K562 (cell line): ENCODE measurements at regions not wholly inside any gene's neighbourhood (a gene's known extent, or its start where the extent isn't known, plus 50 kb on each side); places are given as distances from the start of the nearest gene placed in this dataset.

Experiments
- ARID2 ChIP-seq: fragments of 450-650 bp; IDR thresholded peaks from 2 replicates; pipeline ENCODE4 v1.6.1; 2017; ENCODE audit warnings: antibody characterized with exemption, mild to moderate bottlenecking
- BACH1 ChIP-seq: fragments of 200-800 bp; sonication (Bioruptor generic); IDR thresholded peaks from 2 replicates; pipeline ENCODE4 v1.6.1; 2016; ENCODE audit warnings: missing genetic modification characterization, missing compliant biosample characterization
- ELF2 ChIP-seq: fragments of 250-450 bp; sonication (Bioruptor Pico); IDR thresholded peaks from 2 replicates; pipeline ENCODE4 v1.5.0; 2021; ENCODE audit warnings: mild to moderate bottlenecking
- ESRRB ChIP-seq: fragments of 250-450 bp; sonication (Bioruptor Pico); IDR thresholded peaks from 2 replicates; pipeline ENCODE4 v1.5.0; 2020; ENCODE audit warnings: mild to moderate bottlenecking, moderate library complexity, borderline replicate concordance
- HDAC2 ChIP-seq: fragments of 450-650 bp; IDR thresholded peaks from 2 replicates; pipeline ENCODE4 v1.6.1; 2016; ENCODE audit warnings: mild to moderate bottlenecking
- HNRNPH1 ChIP-seq: fragments of 200-400 bp; formaldehyde crosslinking; optimal IDR thresholded peaks from 2 replicates; pipeline ENCODE3; 2017; ENCODE audit warnings: low read depth, mild to moderate bottlenecking, low read length, moderate library complexity
- MAZ ChIP-seq, 2 experiments: fragments of 450-650 bp in 1 of 2; sonication (generic) in 1 of 2; formaldehyde crosslinking; IDR thresholded peaks in 1 of 2; conservative IDR thresholded peaks in 1 of 2; 2 replicates each; pipeline versions ENCODE4 v1.4.0 to v1.5.0; 2020; ENCODE audit warnings: mild to moderate bottlenecking in 1 of 2, missing genetic modification reagents in 1 of 2
- NCOA1 ChIP-seq: fragments of 450-650 bp; IDR thresholded peaks from 2 replicates; pipeline ENCODE4 v1.6.1; 2016; ENCODE audit warnings: low read depth
- NONO ChIP-seq, 2 experiments: fragments of 200-400 bp in 1 of 2; fragments of 450-650 bp in 1 of 2; formaldehyde crosslinking in 1 of 2; IDR thresholded peaks; 2 replicates each; pipeline ENCODE4 v1.6.1; 2017; ENCODE audit warnings: low read depth in 2 of 2, mild to moderate bottlenecking in 2 of 2, moderate library complexity in 2 of 2, low read length in 1 of 2
- PBX2 ChIP-seq, 2 experiments: IDR thresholded peaks in 1 of 2; conservative IDR thresholded peaks in 1 of 2; 2 replicates each; pipeline ENCODE4 v1.6.1; 2016; ENCODE audit warnings: low read depth in 2 of 2, mild to moderate bottlenecking in 1 of 2, missing compliant biosample characterization in 1 of 2, missing genetic modification characterization in 1 of 2, moderate library complexity in 1 of 2
- PTBP1 ChIP-seq: fragments of 200-400 bp; formaldehyde crosslinking; IDR thresholded peaks from 2 replicates; pipeline ENCODE4 v1.6.1; 2017; ENCODE audit warnings: low read depth, low read length
- RBFOX2 ChIP-seq: fragments of 200-400 bp; formaldehyde crosslinking; IDR thresholded peaks from 2 replicates; pipeline ENCODE4 v1.6.1; 2017; ENCODE audit warnings: low read depth, mild to moderate bottlenecking, low read length, moderate library complexity
- RBM25 ChIP-seq: fragments of 200-400 bp; formaldehyde crosslinking; IDR thresholded peaks from 2 replicates; pipeline ENCODE4 v1.6.1; 2018; ENCODE audit warnings: low read length, low read depth, moderate library complexity; ENCODE audit not compliant: severe bottlenecking
- ZNF12 ChIP-seq: sonication (generic); formaldehyde crosslinking; IDR thresholded peaks from 2 replicates; pipeline ENCODE4 v1.4.0; 2020; ENCODE audit warnings: mild to moderate bottlenecking, missing genetic modification reagents
- TF ChIP-seq, protein P1 (sequence below): fragments of 250-450 bp; sonication (Bioruptor Pico); IDR thresholded peaks from 2 replicates; pipeline ENCODE4 v1.4.0; 2020
- TF ChIP-seq, protein P2 (sequence below): fragments of 450-650 bp; IDR thresholded peaks from 2 replicates; pipeline ENCODE4 v1.6.1; 2018; ENCODE audit warnings: mild to moderate bottlenecking, low read depth; ENCODE audit not compliant: partially characterized antibody
- TF ChIP-seq, protein P3 (sequence below): fragments of 450-650 bp; formaldehyde crosslinking; conservative IDR thresholded peaks from 2 replicates; pipeline ENCODE4 v1.4.0; 2022; ENCODE audit warnings: mild to moderate bottlenecking, missing genetic modification characterization

- TF ChIP-seq, protein P1, sequence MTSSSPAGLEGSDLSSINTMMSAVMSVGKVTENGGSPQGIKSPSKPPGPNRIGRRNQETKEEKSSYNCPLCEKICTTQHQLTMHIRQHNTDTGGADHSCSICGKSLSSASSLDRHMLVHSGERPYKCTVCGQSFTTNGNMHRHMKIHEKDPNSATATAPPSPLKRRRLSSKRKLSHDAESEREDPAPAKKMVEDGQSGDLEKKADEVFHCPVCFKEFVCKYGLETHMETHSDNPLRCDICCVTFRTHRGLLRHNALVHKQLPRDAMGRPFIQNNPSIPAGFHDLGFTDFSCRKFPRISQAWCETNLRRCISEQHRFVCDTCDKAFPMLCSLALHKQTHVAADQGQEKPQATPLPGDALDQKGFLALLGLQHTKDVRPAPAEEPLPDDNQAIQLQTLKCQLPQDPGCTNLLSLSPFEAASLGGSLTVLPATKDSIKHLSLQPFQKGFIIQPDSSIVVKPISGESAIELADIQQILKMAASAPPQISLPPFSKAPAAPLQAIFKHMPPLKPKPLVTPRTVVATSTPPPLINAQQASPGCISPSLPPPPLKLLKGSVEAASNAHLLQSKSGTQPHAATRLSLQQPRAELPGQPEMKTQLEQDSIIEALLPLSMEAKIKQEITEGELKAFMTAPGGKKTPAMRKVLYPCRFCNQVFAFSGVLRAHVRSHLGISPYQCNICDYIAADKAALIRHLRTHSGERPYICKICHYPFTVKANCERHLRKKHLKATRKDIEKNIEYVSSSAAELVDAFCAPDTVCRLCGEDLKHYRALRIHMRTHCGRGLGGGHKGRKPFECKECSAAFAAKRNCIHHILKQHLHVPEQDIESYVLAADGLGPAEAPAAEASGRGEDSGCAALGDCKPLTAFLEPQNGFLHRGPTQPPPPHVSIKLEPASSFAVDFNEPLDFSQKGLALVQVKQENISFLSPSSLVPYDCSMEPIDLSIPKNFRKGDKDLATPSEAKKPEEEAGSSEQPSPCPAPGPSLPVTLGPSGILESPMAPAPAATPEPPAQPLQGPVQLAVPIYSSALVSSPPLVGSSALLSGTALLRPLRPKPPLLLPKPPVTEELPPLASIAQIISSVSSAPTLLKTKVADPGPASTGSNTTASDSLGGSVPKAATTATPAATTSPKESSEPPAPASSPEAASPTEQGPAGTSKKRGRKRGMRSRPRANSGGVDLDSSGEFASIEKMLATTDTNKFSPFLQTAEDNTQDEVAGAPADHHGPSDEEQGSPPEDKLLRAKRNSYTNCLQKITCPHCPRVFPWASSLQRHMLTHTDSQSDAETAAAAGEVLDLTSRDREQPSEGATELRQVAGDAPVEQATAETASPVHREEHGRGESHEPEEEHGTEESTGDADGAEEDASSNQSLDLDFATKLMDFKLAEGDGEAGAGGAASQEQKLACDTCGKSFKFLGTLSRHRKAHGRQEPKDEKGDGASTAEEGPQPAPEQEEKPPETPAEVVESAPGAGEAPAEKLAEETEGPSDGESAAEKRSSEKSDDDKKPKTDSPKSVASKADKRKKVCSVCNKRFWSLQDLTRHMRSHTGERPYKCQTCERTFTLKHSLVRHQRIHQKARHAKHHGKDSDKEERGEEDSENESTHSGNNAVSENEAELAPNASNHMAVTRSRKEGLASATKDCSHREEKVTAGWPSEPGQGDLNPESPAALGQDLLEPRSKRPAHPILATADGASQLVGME (CRISPR knock-in tag), result no peak
- TF ChIP-seq RBM25, result no peak
- no peak for TF ChIP-seq RBFOX2
- no peak for TF ChIP-seq ELF2 (CRISPR knock-in tag)
- TF ChIP-seq PBX2 (CRISPR knock-in tag; IDR thresholded peaks at IDR 0.05; ENCODE audit: low read depth), result peak; percentile 59
- TF ChIP-seq PBX2 (tag; conservative IDR thresholded peaks at IDR 0.05; ENCODE audit: low read depth), result peak; percentile 63
- no peak for TF ChIP-seq BACH1 (tag)
- no peak for TF ChIP-seq NONO (IDR thresholded peaks at IDR 0.05; ENCODE audit: low read depth in 2 of 2, low read length in 1 of 2)
- TF ChIP-seq, protein P2, sequence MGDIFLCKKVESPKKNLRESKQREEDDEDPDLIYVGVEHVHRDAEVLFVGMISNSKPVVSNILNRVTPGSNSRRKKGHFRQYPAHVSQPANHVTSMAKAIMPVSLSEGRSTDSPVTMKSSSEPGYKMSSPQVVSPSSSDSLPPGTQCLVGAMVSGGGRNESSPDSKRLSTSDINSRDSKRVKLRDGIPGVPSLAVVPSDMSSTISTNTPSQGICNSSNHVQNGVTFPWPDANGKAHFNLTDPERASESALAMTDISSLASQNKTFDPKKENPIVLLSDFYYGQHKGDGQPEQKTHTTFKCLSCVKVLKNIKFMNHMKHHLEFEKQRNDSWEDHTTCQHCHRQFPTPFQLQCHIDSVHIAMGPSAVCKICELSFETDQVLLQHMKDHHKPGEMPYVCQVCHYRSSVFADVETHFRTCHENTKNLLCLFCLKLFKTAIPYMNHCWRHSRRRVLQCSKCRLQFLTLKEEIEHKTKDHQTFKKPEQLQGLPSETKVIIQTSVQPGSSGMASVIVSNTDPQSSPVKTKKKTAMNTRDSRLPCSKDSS, result no peak
- no peak for TF ChIP-seq MAZ (CRISPR knock-in tag; conservative IDR thresholded peaks at IDR 0.05 in 1 of 2, IDR thresholded peaks at IDR 0.05 in 1 of 2)
- no peak for TF ChIP-seq HDAC2
- no peak for TF ChIP-seq PTBP1
- no peak for TF ChIP-seq NCOA1
- no peak for TF ChIP-seq ZNF12 (CRISPR knock-in tag)
- no peak for TF ChIP-seq ESRRB (CRISPR knock-in tag)
- TF ChIP-seq, protein P3, sequence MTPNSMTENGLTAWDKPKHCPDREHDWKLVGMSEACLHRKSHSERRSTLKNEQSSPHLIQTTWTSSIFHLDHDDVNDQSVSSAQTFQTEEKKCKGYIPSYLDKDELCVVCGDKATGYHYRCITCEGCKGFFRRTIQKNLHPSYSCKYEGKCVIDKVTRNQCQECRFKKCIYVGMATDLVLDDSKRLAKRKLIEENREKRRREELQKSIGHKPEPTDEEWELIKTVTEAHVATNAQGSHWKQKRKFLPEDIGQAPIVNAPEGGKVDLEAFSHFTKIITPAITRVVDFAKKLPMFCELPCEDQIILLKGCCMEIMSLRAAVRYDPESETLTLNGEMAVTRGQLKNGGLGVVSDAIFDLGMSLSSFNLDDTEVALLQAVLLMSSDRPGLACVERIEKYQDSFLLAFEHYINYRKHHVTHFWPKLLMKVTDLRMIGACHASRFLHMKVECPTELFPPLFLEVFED, result no peak
- TF ChIP-seq ARID2, result no peak
- no peak for TF ChIP-seq HNRNPH1
Observed at GRCh38 chr3:144106970-144107369, 135.3 kb downstream of the DIPK2A start (continued).
